Renal cortical epithelial cell (primary cell): ENCODE measurements at regions not wholly inside any gene's neighbourhood (a gene's known extent, or its start where the extent isn't known, plus 50 kb on each side); places are given as distances from the start of the nearest gene placed in this dataset.
"Not testable (repeated sequence)": the region's sequence is repeated elsewhere in the genome, so short reads cannot be mapped to it uniquely, and the experiment has no call there.

Experiments used
- DNase-seq: peaks from one replicate; pipeline ENCODE4 v3.0.0-alpha.2; 2011; ENCODE audit warnings: low read depth

GRCh38 chr7:109462171-109462570 is 892.5 kb downstream of the DNAJB9 start:
- no peak for DNase-seq

- not testable (repeated sequence) for DNase-seq
Measured at GRCh38 chr7:109467729-109468128, 898.1 kb downstream of the DNAJB9 start.

- DNase-seq = no peak
Measured at GRCh38 chr7:109473172-109473571, 903.5 kb downstream of the DNAJB9 start.

GRCh38 chr7:109476409-109476808 is 906.7 kb downstream of the DNAJB9 start:
- no peak for DNase-seq

- DNase-seq = peak; percentile 1
Measured at GRCh38 chr7:109479388-109479787, 909.7 kb downstream of the DNAJB9 start.

GRCh38 chr7:109490607-109491006 is 920.9 kb downstream of the DNAJB9 start:
- not testable (repeated sequence) for DNase-seq

- no peak for DNase-seq
Measured at GRCh38 chr7:109497053-109497452, 927.4 kb downstream of the DNAJB9 start.

GRCh38 chr7:109498131-109498530 is 928.5 kb downstream of the DNAJB9 start:
- DNase-seq = no peak

- no peak for DNase-seq
Measured at GRCh38 chr7:109503421-109503820, 933.7 kb downstream of the DNAJB9 start.

GRCh38 chr7:109522585-109522984 is 952.9 kb downstream of the DNAJB9 start:
- no peak for DNase-seq

- no peak for DNase-seq
Measured at GRCh38 chr7:109527833-109528232, 958.2 kb downstream of the DNAJB9 start.

- DNase-seq = no peak
Measured at GRCh38 chr7:109529712-109530111, 960.0 kb downstream of the DNAJB9 start.

GRCh38 chr7:109532262-109532992 is 962.8 kb downstream of the DNAJB9 start:
- no peak for DNase-seq

- DNase-seq = no peak
Measured at GRCh38 chr7:109545686-109546085, 976.0 kb downstream of the DNAJB9 start.

- no peak for DNase-seq
Measured at GRCh38 chr7:109549471-109550193, 980.0 kb downstream of the DNAJB9 start.

- no peak for DNase-seq
Measured at GRCh38 chr7:109552017-109552416, 982.3 kb downstream of the DNAJB9 start.

GRCh38 chr7:109577265-109577664 is 1007.6 kb downstream of the DNAJB9 start:
- no peak for DNase-seq

- peak; percentile 6 for DNase-seq
Measured at GRCh38 chr7:109579901-109580300, 1010.2 kb downstream of the DNAJB9 start.

GRCh38 chr7:109582211-109582610 is 1012.5 kb downstream of the DNAJB9 start:
- no peak for DNase-seq

GRCh38 chr7:109596948-109597347 is 1027.3 kb downstream of the DNAJB9 start:
- DNase-seq = not testable (repeated sequence)

GRCh38 chr7:109611656-109612055 is 1042.0 kb downstream of the DNAJB9 start:
- peak; percentile 61 for DNase-seq

GRCh38 chr7:109616551-109617069 is 1046.9 kb downstream of the DNAJB9 start:
- no peak for DNase-seq

- DNase-seq = no peak
Measured at GRCh38 chr7:109622320-109622719, 1052.6 kb downstream of the DNAJB9 start.
